GM21529 (cell line): ENCODE measurements at regions not wholly inside any gene's neighbourhood (a gene's known extent, or its start where the extent isn't known, plus 50 kb on each side); places are given as distances from the start of the nearest gene placed in this dataset.

ENCODE experiments used
- ATAC-seq: cut with Tn5 transposase; IDR thresholded peaks from one replicate; pipeline ENCODE4 v1.9.1; 2021; ENCODE audit not compliant: unreplicated experiment

- no peak for ATAC-seq
Observed at GRCh38 chr11:133586903-133587517, 54.7 kb upstream of the OPCML start.

- ATAC-seq, result no peak
Observed at GRCh38 chr11:133582750-133583149, 50.4 kb upstream of the OPCML start.

- ATAC-seq, result no peak
Observed at GRCh38 chr11:133582326-133582725, 50.0 kb upstream of the OPCML start.
